Body of pancreas (tissue), 4 donors: ENCODE measurements at regions not wholly inside any gene's neighbourhood (a gene's known extent, or its start where the extent isn't known, plus 50 kb on each side); places are given as distances from the start of the nearest gene placed in this dataset.

ENCODE experiments used
- ATAC-seq: fragments of 150-250 bp; one replicate; pipeline ENCODE4 v1.9.1; 2016
- DNase-seq, 4 donors: peaks; one replicate each; pipeline ENCODE4 v3.0.0-alpha.2; 2019
- H3K27ac ChIP-seq, 4 donors: fragments of 200-600 bp; sonication (generic); 1 replicate in 3 of 4; 2 replicates in 1 of 4; pipeline versions ENCODE4 v1.5.1 to v1.6.1; 2016 to 2019; ENCODE audit warnings: mild to moderate bottlenecking in 1 of 4, mixed read lengths in 1 of 4, moderate library complexity in 1 of 4
- H3K27me3 ChIP-seq, 2 donors: fragments of 200-600 bp; sonication (generic); one replicate each; pipeline ENCODE4 v1.6.0; 2016; ENCODE audit warnings: mild to moderate bottlenecking in 1 of 2
- H3K36me3 ChIP-seq, 2 donors: fragments of 200-600 bp; sonication (generic); replicated peaks in 1 of 2; 2 replicates each; pipeline ENCODE4 v1.5.1; 2016; ENCODE audit warnings: low read depth in 2 of 2; ENCODE audit not compliant: insufficient read depth in 1 of 2
- H3K4me1 ChIP-seq: fragments of 200-600 bp; sonication (generic); one replicate; pipeline ENCODE4 v1.6.0; 2016
- H3K4me3 ChIP-seq, 2 donors: fragments of 200-600 bp; sonication (generic); 1 replicate in 1 of 2; 2 replicates in 1 of 2; pipeline ENCODE4 v1.5.1; 2016 to 2019
- H3K9me3 ChIP-seq, 3 donors: fragments of 200-600 bp; sonication (generic); 1 replicate in 2 of 3; 2 replicates in 1 of 3; pipeline ENCODE4 v1.5.1; 2016
- CTCF ChIP-seq, 7 experiments: fragments of 450-650 bp in 4 of 7; fragments of 200-600 bp in 3 of 7; sonication (generic) in 3 of 7; IDR thresholded peaks; one replicate each; pipeline ENCODE4 v1.5.1; 2016 to 2019; ENCODE audit warnings: antibody characterized with exemption in 7 of 7
- POLR2A ChIP-seq, 3 donors: fragments of 450-650 bp; IDR thresholded peaks; one replicate each; pipeline ENCODE4 v1.6.1; 2016; ENCODE audit warnings: antibody characterized with exemption in 3 of 3, mild to moderate bottlenecking in 2 of 3
- WGBS, 2 donors: methylation state at CpG; one replicate each; pipeline ENCODE4 v1.1.5; 2017; 5-methylcytosine and 5-hydroxymethylcytosine counted together
- intact Hi-C: fragments of 100-400 bp; cut with DNase I; formaldehyde crosslinking; loops from one replicate; pipeline ENCODE4 v1.15.1; 2023

GRCh38 chr9:107738789-107739188 is 249.2 kb upstream of the KLF4 start:
- Histone ChIP-seq H3K36me3 (no peaks in the 10 kb centered on the region), H3K4me3 (no peak overlapping the region), H3K4me1 (peaks cover 10% of the 10 kb centered on the region), H3K9me3 (no peaks in the 10 kb centered on the region), H3K27ac (peak overlapping the region in 1 of 4 donors; percentile 19), H3K27me3 (no peaks in the 10 kb centered on the region)
- intact Hi-C loops, result no loop called here
- DNase-seq, result no peak
- TF ChIP-seq CTCF (IDR thresholded peaks at IDR 0.05) (no peak), POLR2A (IDR thresholded peaks at IDR 0.05) (no peak)
- no peak for ATAC-seq
- WGBS, 2 donors, result 96 to 100% methylated on average over 2 of the region's 2 CpGs

GRCh38 chr9:107737987-107738743 is 248.6 kb upstream of the KLF4 start:
- H3K9me3 ChIP-seq, result no peaks in the 10 kb centered on the region
- 38 to 52% methylated on average over 9 to 17 of the region's 17 CpGs for WGBS, 2 donors

GRCh38 chr9:107737610-107737986 is 248.0 kb upstream of the KLF4 start:
- Histone ChIP-seq H3K27ac (peak overlapping the region in 1 of 4 donors; percentile 19), H3K27me3 (no peaks in the 10 kb centered on the region), H3K36me3 (no peaks in the 10 kb centered on the region), H3K4me3 (no peak overlapping the region), H3K4me1 (peaks cover 20% of the 10 kb centered on the region), H3K9me3 (no peaks in the 10 kb centered on the region)
- no peak for DNase-seq
- 80 to 87% methylated on average over 5 of the region's 5 CpGs for WGBS, 2 donors
- TF ChIP-seq CTCF (IDR thresholded peaks at IDR 0.05) (no peak), POLR2A (IDR thresholded peaks at IDR 0.05) (no peak)
- ATAC-seq, result no peak
- intact Hi-C loops, result no loop called here

More at GRCh38 chr9:107737987-107738743, 248.6 kb upstream of the KLF4 start:
- no peak overlapping the region for H3K4me3 ChIP-seq
- peaks cover 14% of the 10 kb centered on the region for H3K4me1 ChIP-seq
- peak; percentile 70 for ATAC-seq
- intact Hi-C loops, result no loop called here
- H3K27ac ChIP-seq, result peak overlapping the region in 1 of 4 donors; percentile 19
- H3K36me3 ChIP-seq, result no peaks in the 10 kb centered on the region
- no peak for TF ChIP-seq CTCF (IDR thresholded peaks at IDR 0.05)
- no peak for TF ChIP-seq POLR2A (IDR thresholded peaks at IDR 0.05)
- peak; percentile 29 to 44 (median 36) for DNase-seq
- H3K27me3 ChIP-seq, result no peaks in the 10 kb centered on the region

- no peak overlapping the region for H3K4me3 ChIP-seq
- TF ChIP-seq CTCF (IDR thresholded peaks at IDR 0.05) (no peak), POLR2A (IDR thresholded peaks at IDR 0.05) (no peak)
- no peaks in the 10 kb centered on the region for H3K27me3 ChIP-seq
- intact Hi-C loops, result no loop called here
- 79 to 85% methylated on average over 1 of the region's 1 CpG for WGBS, 2 donors
- no peaks in the 10 kb centered on the region for H3K9me3 ChIP-seq
- H3K27ac ChIP-seq, result no peak overlapping the region
- H3K4me1 ChIP-seq, result peaks cover 23% of the 10 kb centered on the region
- DNase-seq (no peak), ATAC-seq (no peak)
- no peaks in the 10 kb centered on the region for H3K36me3 ChIP-seq
Measured at GRCh38 chr9:107735821-107736220, 246.3 kb upstream of the KLF4 start.
